Dendritic cell treated with granulocyte-macrophage colony-stimulating factor and Interleukin-4, amounts not matched to agents 40 ng/mL and 50 ng/mL, for 4 days (primary cell): ENCODE measurements at regions not wholly inside any gene's neighbourhood (a gene's known extent, or its start where the extent isn't known, plus 50 kb on each side); places are given as distances from the start of the nearest gene placed in this dataset.

Source experiments
- H3K27ac Mint-ChIP-seq: one replicate; pipeline ENCODE4 v1.8.0; 2022; ENCODE audit warnings: mild to moderate bottlenecking, mixed read lengths
- H3K27me3 Mint-ChIP-seq: one replicate; pipeline ENCODE4 v1.8.0; 2022; ENCODE audit warnings: mild to moderate bottlenecking, mixed read lengths
- H3K36me3 Mint-ChIP-seq: one replicate; pipeline ENCODE4 v1.8.0; 2022; ENCODE audit warnings: low read depth, mixed read lengths
- H3K4me1 Mint-ChIP-seq: one replicate; pipeline ENCODE4 v1.8.0; 2022; ENCODE audit warnings: low read depth, mixed read lengths
- H3K4me3 Mint-ChIP-seq: one replicate; pipeline ENCODE4 v1.8.0; 2022; ENCODE audit warnings: mild to moderate bottlenecking, moderate library complexity, mixed read lengths
- H3K9me3 Mint-ChIP-seq: one replicate; pipeline ENCODE4 v1.8.0; 2022; ENCODE audit warnings: mixed read lengths
- intact Hi-C: fragments of 100-400 bp; cut with micrococcal nuclease; formaldehyde crosslinking; loops from one replicate; pipeline ENCODE4 v1.15.0; 2022

DNA sequence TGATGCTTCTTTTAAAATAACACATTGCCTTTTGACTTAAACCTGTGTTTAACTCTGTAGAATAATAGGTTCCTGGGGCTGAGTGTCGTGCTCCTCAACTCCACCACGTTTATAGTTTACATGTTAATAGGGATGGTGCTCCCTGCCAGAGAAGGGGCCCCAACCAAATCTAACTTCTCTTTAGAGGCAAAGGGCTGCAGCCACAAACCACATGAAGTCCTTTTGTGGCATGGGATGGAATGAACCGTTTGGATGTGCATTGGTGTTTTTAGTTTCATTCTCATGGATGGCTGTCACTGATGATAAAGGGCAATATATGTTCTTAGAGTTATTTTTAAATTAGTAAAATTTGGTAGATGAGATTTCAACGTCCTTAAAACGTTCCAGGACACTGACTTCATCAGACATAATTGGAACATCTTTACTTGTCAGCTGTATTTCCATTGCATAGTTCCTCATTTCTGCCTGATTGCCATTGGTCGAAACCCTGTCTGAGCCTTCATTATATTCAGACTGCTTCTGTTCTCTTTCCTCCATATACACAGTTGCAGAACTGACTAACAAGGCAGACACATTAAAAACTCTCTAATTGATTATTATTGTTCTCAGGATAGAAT is 60.4 kb upstream of the HPF1 start:
- Mint-ChIP-seq H3K4me1 (no peaks in the 10 kb centered on the region), H3K27me3 (peaks cover 5% of the 10 kb centered on the region), H3K9me3 (no peaks in the 10 kb centered on the region), H3K4me3 (no peak overlapping the region), H3K36me3 (no peaks in the 10 kb centered on the region), H3K27ac (no peak overlapping the region)
- intact Hi-C loops, result no loop called here

DNA sequence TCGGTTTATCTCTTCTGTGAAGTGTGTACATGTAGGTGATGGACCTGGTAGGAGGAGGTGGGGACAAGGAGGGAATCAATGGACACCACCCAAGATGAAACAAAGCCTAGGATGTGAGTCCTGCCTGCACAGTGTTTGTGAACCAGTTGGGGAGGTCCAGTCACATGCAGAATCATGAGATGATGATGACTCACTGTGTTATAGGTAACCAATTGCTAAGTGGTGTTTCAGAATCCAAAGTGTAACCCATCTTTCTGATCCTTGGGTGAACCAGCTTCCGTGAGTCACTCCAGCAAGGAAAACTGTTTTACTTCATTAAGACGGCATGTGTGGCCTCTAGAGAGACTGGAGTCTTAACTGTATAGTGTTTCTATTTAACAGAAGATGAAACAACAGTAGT is 57.9 kb upstream of the HPF1 start:
- Mint-ChIP-seq H3K36me3 (no peaks in the 10 kb centered on the region), H3K27ac (no peak overlapping the region), H3K9me3 (no peaks in the 10 kb centered on the region), H3K4me3 (no peak overlapping the region), H3K4me1 (no peaks in the 10 kb centered on the region), H3K27me3 (peaks cover 5% of the 10 kb centered on the region)
- intact Hi-C loops, result no loop called here

DNA sequence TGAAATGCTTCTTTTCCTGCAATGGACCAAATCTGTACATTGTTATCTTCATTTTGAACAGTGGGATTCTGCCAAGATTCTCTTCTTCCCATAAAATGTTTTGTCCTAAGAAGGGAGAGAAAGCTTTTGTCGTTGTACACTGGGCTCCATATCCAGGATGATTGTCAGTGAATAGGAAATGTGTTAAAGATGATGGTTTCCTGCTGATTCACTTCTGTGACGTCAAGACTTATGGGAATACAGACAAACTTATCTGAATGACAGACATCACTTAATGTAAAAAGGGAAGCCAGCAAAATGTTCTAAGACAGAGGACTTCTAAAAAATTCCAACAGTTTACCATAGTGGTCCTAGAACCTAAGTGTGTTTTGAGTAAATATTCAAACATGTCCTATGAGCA is 53.7 kb upstream of the HPF1 start:
- Mint-ChIP-seq H3K27me3 (peaks cover 10% of the 10 kb centered on the region), H3K27ac (no peak overlapping the region), H3K36me3 (no peaks in the 10 kb centered on the region), H3K4me1 (no peaks in the 10 kb centered on the region), H3K4me3 (no peak overlapping the region), H3K9me3 (no peaks in the 10 kb centered on the region)
- intact Hi-C loops, result loop anchor here (1.0 kb wide), 1 partner anchor 237 kb away; no protein-coding TSS in a partner anchor

DNA sequence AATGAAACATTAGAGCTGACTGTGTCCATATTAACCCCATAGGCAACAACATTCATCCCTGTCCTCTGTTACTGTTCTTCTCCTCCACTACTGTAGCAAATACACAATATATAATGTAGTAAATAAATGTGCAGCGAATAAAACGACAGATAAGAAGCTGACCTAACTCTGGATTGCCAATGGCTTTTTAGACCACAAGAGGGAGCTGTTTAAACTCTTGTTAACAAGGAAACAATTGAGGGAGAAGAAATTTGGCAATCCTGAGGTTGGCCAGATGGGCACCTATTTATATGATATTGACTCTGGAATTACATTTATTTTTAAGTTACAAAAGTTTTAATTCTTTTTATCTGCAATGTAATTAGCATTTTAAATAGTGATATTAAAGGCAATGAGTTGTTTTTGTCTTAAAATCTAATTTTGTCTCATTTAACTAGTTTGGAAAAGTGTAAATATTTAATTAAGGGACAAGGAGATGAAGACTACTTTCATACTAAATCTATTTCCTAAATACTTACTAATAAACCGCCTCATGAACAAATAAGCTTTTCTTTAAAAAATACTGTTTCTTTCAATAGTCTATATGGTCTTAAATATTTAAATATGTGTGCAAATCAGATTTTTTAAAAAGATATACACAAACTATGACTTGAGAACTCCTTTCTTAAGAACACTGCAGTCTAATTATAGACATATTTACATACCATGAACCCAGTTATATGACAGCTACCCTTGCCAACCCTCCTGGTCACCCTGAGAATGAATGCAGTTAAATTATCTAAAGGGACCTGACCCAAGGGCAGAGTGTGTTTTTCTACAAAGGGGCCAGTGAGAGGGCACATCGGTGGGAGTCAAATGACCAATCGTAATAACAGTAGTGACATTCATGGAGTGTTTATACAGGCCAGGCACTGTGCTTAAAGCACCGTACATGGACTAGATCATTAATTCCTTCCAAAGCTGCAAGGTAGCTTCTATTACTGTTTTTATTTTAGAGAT is 52.9 kb upstream of the HPF1 start:
- no peaks in the 10 kb centered on the region for H3K4me1 Mint-ChIP-seq
- H3K4me3 Mint-ChIP-seq, result no peak overlapping the region
- no peak overlapping the region for H3K27ac Mint-ChIP-seq
- no peaks in the 10 kb centered on the region for H3K36me3 Mint-ChIP-seq
- intact Hi-C loops, result loop anchor here (1.0 kb wide), 1 partner anchor 238 kb away; no protein-coding TSS in a partner anchor
- peaks cover 8% of the 10 kb centered on the region for H3K27me3 Mint-ChIP-seq
- H3K9me3 Mint-ChIP-seq, result no peaks in the 10 kb centered on the region

DNA sequence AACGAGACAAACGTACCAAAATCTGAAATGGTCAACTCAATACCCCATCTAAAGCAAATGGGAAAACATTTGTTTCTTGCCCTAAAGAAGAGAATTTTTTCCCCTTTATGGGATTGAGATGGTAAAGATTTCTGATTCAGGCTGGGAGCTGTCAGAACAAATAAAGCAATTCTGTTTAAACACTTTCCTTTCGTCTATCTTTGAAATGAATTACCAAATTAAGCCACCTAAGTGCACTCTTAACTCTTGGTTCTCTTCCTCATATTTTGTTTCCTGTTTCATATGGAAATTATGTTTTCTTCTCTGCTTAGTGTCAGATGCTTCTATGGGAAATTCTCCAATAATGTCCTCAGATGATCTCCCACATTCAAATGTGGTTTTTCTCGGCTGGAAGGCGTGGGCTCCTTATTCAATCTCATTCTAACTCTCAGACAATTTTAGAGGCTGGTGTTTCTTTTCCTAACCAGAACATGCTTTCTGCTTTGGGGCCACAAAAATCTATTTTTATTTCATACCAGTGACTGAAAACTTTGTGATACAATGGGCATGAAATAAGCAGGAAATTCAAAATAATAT is 50.3 kb upstream of the HPF1 start:
- H3K36me3 Mint-ChIP-seq, result no peaks in the 10 kb centered on the region
- intact Hi-C loops, result no loop called here
- H3K4me3 Mint-ChIP-seq, result no peak overlapping the region
- no peaks in the 10 kb centered on the region for H3K9me3 Mint-ChIP-seq
- H3K27ac Mint-ChIP-seq, result no peak overlapping the region
- peaks cover 8% of the 10 kb centered on the region for H3K27me3 Mint-ChIP-seq
- peaks cover 6% of the 10 kb centered on the region for H3K4me1 Mint-ChIP-seq
